ENCODE measurements at regions not wholly inside any gene's neighbourhood (a gene's known extent, or its start where the extent isn't known, plus 50 kb on each side); places are given as distances from the start of the nearest gene placed in this dataset.

DNA sequence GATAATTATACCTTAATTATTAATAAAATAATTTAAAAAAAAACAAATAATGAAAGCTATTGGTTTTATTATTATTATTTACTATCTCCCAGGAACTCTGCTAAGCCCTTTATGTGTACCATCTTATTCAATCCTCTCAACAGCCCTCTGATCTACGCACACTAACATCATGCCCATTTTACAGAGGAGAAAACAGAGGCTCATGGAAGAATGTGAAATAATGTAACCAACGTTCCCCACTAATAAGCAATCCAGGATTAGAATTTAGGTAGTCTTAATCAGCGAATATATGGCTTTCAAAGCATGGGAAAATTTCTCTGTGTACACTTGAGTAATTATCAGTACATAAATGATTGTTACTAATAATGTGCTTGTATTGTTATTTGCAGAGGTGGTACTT, 89.0 kb downstream of the MAFB start:
- no peaks in the 10 kb centered on the region for H3K36me3 ChIP-seq (ENCODE audit: insufficient read depth, low read length)
- no peak overlapping the region for H3K27ac ChIP-seq (ENCODE audit: low read depth, low read length, poor library complexity, severe bottlenecking)
- no peak overlapping the region for H3K9ac ChIP-seq (ENCODE audit: low read length)
- H3K4me1 ChIP-seq (ENCODE audit: insufficient read depth, low read length, severe bottlenecking), result no peaks in the 10 kb centered on the region
- no peak overlapping the region for H2AFZ ChIP-seq (ENCODE audit: low read length)
- no peaks in the 10 kb centered on the region; the same call in 1 of the 2 replicates for H3K9me3 ChIP-seq (ENCODE audit: low read length)
- no peak for TF ChIP-seq EZH2 (IDR thresholded peaks at IDR 0.05; ENCODE audit: borderline replicate concordance, low read length)
- no peaks in the 10 kb centered on the region for H3F3A ChIP-seq (ENCODE audit: insufficient read depth, low read length)
- H3K9me2 ChIP-seq (ENCODE audit: low read depth, low read length), result no peaks in the 10 kb centered on the region
- H3K4me3 ChIP-seq (ENCODE audit: low read depth, low read length, poor library complexity, severe bottlenecking), result no peak overlapping the region
- H3K4me2 ChIP-seq (ENCODE audit: low read length), result no peak overlapping the region
- no peaks in the 10 kb centered on the region for H4K20me1 ChIP-seq (ENCODE audit: insufficient read depth, low read length)
- no peaks in the 10 kb centered on the region for H3K27me3 ChIP-seq (ENCODE audit: insufficient read depth, low read length)
- H3K79me2 ChIP-seq (ENCODE audit: insufficient read depth, low read length), result no peaks in the 10 kb centered on the region

DNA sequence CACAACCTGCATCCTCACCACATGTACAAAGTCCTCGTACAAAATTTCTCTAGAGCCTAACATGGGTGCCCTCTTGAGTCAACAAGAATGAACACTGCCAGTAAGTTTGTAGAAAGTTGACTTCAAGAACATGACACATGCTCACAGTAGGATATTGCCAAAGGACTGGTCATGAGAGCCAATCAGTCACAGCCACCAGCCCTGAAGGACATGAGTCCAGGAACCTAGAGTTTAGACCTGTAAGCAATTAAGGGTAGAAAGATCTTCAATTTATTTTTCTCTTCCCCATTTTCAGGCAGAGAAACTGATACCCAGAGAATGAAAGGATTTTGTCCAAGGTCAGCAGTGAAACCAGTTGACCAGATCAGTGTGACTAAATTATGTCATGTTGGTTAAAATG, 96.1 kb downstream of the MAFB start:
- Histone ChIP-seq H3K4me2 (ENCODE audit: low read length) (no peak overlapping the region), H2AFZ (ENCODE audit: low read length) (no peak overlapping the region), H3K9ac (ENCODE audit: low read length) (no peak overlapping the region), H3K4me3 (ENCODE audit: low read depth, low read length, poor library complexity, severe bottlenecking) (no peak overlapping the region), H3K36me3 (ENCODE audit: insufficient read depth, low read length) (no peaks in the 10 kb centered on the region), H4K20me1 (ENCODE audit: insufficient read depth, low read length) (no peaks in the 10 kb centered on the region), H3K4me1 (ENCODE audit: insufficient read depth, low read length, severe bottlenecking) (no peaks in the 10 kb centered on the region), H3K79me2 (ENCODE audit: insufficient read depth, low read length) (no peaks in the 10 kb centered on the region), H3K27ac (ENCODE audit: low read depth, low read length, poor library complexity, severe bottlenecking) (no peak overlapping the region), H3F3A (ENCODE audit: insufficient read depth, low read length) (no peaks in the 10 kb centered on the region), H3K9me3 (ENCODE audit: low read length) (no peaks in the 10 kb centered on the region), H3K9me2 (ENCODE audit: low read depth, low read length) (no peaks in the 10 kb centered on the region), H3K27me3 (ENCODE audit: insufficient read depth, low read length) (no peaks in the 10 kb centered on the region)
- TF ChIP-seq, protein P1, sequence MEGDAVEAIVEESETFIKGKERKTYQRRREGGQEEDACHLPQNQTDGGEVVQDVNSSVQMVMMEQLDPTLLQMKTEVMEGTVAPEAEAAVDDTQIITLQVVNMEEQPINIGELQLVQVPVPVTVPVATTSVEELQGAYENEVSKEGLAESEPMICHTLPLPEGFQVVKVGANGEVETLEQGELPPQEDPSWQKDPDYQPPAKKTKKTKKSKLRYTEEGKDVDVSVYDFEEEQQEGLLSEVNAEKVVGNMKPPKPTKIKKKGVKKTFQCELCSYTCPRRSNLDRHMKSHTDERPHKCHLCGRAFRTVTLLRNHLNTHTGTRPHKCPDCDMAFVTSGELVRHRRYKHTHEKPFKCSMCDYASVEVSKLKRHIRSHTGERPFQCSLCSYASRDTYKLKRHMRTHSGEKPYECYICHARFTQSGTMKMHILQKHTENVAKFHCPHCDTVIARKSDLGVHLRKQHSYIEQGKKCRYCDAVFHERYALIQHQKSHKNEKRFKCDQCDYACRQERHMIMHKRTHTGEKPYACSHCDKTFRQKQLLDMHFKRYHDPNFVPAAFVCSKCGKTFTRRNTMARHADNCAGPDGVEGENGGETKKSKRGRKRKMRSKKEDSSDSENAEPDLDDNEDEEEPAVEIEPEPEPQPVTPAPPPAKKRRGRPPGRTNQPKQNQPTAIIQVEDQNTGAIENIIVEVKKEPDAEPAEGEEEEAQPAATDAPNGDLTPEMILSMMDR (IDR thresholded peaks at IDR 0.05; ENCODE audit: low read length), result no peak
- no peak for TF ChIP-seq EZH2 (IDR thresholded peaks at IDR 0.05; ENCODE audit: borderline replicate concordance, low read length)

DNA sequence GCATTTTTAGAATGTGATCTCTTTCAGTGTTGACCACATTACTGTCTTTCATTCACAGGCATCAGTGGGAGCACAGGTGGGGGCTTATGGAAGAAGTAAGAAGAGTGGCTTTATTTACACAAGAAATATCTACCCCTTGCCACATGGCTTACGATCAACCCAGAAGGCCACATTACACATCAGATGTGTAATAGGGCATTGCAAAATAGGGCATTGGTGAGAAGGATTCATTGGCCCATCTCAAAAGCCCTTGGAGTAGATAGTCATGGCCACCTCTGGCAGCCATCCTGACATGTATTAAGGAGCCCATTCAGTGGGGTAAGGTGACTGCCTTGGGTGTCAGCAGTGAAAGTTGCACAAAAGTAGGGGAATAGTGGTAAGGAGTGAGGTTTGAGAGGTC, 97.5 kb downstream of the MAFB start:
- Histone ChIP-seq H3K9ac (ENCODE audit: low read length) (no peak overlapping the region), H3K27me3 (ENCODE audit: insufficient read depth, low read length) (no peaks in the 10 kb centered on the region), H3K27ac (ENCODE audit: low read depth, low read length, poor library complexity, severe bottlenecking) (no peak overlapping the region), H3K4me2 (ENCODE audit: low read length) (no peak overlapping the region), H3K36me3 (ENCODE audit: insufficient read depth, low read length) (no peaks in the 10 kb centered on the region), H3K79me2 (ENCODE audit: insufficient read depth, low read length) (no peaks in the 10 kb centered on the region), H3F3A (ENCODE audit: insufficient read depth, low read length) (no peaks in the 10 kb centered on the region), H3K9me2 (ENCODE audit: low read depth, low read length) (no peaks in the 10 kb centered on the region), H2AFZ (ENCODE audit: low read length) (no peak overlapping the region), H3K9me3 (ENCODE audit: low read length) (no peaks in the 10 kb centered on the region), H4K20me1 (ENCODE audit: insufficient read depth, low read length) (no peaks in the 10 kb centered on the region), H3K4me3 (ENCODE audit: low read depth, low read length, poor library complexity, severe bottlenecking) (no peak overlapping the region), H3K4me1 (ENCODE audit: insufficient read depth, low read length, severe bottlenecking) (no peaks in the 10 kb centered on the region)
- TF ChIP-seq, protein P1 (IDR thresholded peaks at IDR 0.05; ENCODE audit: low read length), result no peak
- no peak for TF ChIP-seq EZH2 (IDR thresholded peaks at IDR 0.05; ENCODE audit: borderline replicate concordance, low read length)

DNA sequence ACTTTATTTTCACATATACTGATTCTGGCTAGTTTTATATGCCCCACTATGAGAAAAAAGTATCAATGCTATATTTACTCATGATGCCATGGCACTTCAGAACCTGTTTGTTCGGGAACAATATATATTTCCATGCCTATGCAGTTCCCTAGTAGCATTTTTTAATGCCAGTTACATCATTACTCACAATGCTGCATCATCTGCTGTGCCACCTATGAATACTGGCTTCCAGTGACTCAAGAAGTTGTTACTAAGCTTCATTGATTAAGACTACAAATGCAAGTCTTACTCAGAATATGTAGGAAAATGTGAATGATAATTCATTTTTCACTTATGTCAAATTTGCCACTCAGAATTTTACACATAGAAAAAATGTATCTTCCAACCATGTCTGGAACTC, 97.9 kb downstream of the MAFB start:
- Histone ChIP-seq H3K27ac (ENCODE audit: low read depth, low read length, poor library complexity, severe bottlenecking) (no peak overlapping the region), H3K9ac (ENCODE audit: low read length) (no peak overlapping the region), H2AFZ (ENCODE audit: low read length) (no peak overlapping the region), H3K27me3 (ENCODE audit: insufficient read depth, low read length) (no peaks in the 10 kb centered on the region), H3F3A (ENCODE audit: insufficient read depth, low read length) (no peaks in the 10 kb centered on the region), H3K36me3 (ENCODE audit: insufficient read depth, low read length) (no peaks in the 10 kb centered on the region), H3K4me3 (ENCODE audit: low read depth, low read length, poor library complexity, severe bottlenecking) (no peak overlapping the region), H3K4me2 (ENCODE audit: low read length) (no peak overlapping the region), H4K20me1 (ENCODE audit: insufficient read depth, low read length) (no peaks in the 10 kb centered on the region), H3K4me1 (ENCODE audit: insufficient read depth, low read length, severe bottlenecking) (no peaks in the 10 kb centered on the region), H3K79me2 (ENCODE audit: insufficient read depth, low read length) (no peaks in the 10 kb centered on the region), H3K9me2 (ENCODE audit: low read depth, low read length) (no peaks in the 10 kb centered on the region), H3K9me3 (ENCODE audit: low read length) (no peaks in the 10 kb centered on the region)
- TF ChIP-seq, protein P1 (IDR thresholded peaks at IDR 0.05; ENCODE audit: low read length), result no peak
- TF ChIP-seq EZH2 (IDR thresholded peaks at IDR 0.05; ENCODE audit: borderline replicate concordance, low read length), result no peak
